ENCODE measurements at regions not wholly inside any gene's neighbourhood (a gene's known extent, or its start where the extent isn't known, plus 50 kb on each side); places are given as distances from the start of the nearest gene placed in this dataset.
"Not testable (repeated sequence)": the region's sequence is repeated elsewhere in the genome, so short reads cannot be mapped to it uniquely, and the experiment has no call there.

GRCh38 chr5:74534397-74535129 lies 106.0 kb downstream of the ENC1 start:
- DNase-seq (ENCODE audit: low spot score), result no peak

- no peak for DNase-seq (ENCODE audit: low spot score)
These were observed 110.0 kb downstream of the ENC1 start for GRCh38 chr5:74530326-74531050.

- no peak for DNase-seq (ENCODE audit: low spot score)
These were observed 111.4 kb downstream of the ENC1 start for GRCh38 chr5:74529101-74529500.

GRCh38 chr5:74526111-74526510 lies 114.4 kb downstream of the ENC1 start:
- no peak for DNase-seq (ENCODE audit: low spot score)

- not testable (repeated sequence) for DNase-seq (ENCODE audit: low spot score)
These were observed 115.8 kb downstream of the ENC1 start for GRCh38 chr5:74524767-74525166.

- not testable (repeated sequence) for DNase-seq (ENCODE audit: low spot score)
These were observed 116.8 kb downstream of the ENC1 start for GRCh38 chr5:74523698-74524097.

- DNase-seq (ENCODE audit: low spot score), result not testable (repeated sequence)
These were observed 117.7 kb downstream of the ENC1 start for GRCh38 chr5:74522838-74523237.

- DNase-seq (ENCODE audit: low spot score), result no peak
These were observed 119.1 kb downstream of the ENC1 start for GRCh38 chr5:74521401-74521800.

GRCh38 chr5:74519679-74520078 lies 120.8 kb downstream of the ENC1 start:
- no peak for DNase-seq (ENCODE audit: low spot score)

GRCh38 chr5:74519161-74519571 lies 121.4 kb downstream of the ENC1 start:
- DNase-seq (ENCODE audit: low spot score), result no peak

GRCh38 chr5:74517700-74518099 lies 122.8 kb downstream of the ENC1 start:
- no peak for DNase-seq (ENCODE audit: low spot score)

- no peak for DNase-seq (ENCODE audit: low spot score)
These were observed 124.3 kb downstream of the ENC1 start for GRCh38 chr5:74516211-74516636.

- DNase-seq (ENCODE audit: low spot score), result no peak
These were observed 125.5 kb downstream of the ENC1 start for GRCh38 chr5:74514888-74515551.

- not testable (repeated sequence) for DNase-seq (ENCODE audit: low spot score)
These were observed 128.8 kb downstream of the ENC1 start for GRCh38 chr5:74511770-74512169.

GRCh38 chr5:74510476-74511075 lies 130.0 kb downstream of the ENC1 start:
- no peak for DNase-seq (ENCODE audit: low spot score)

GRCh38 chr5:74507370-74508005 lies 133.0 kb downstream of the ENC1 start:
- no peak for DNase-seq (ENCODE audit: low spot score)

GRCh38 chr5:74506119-74506518 lies 134.4 kb downstream of the ENC1 start:
- DNase-seq (ENCODE audit: low spot score), result no peak

- DNase-seq (ENCODE audit: low spot score), result no peak
These were observed 136.1 kb downstream of the ENC1 start for GRCh38 chr5:74504463-74504862.

GRCh38 chr5:74502479-74502950 lies 138.0 kb downstream of the ENC1 start:
- no peak for DNase-seq (ENCODE audit: low spot score)

- no peak for DNase-seq (ENCODE audit: low spot score)
These were observed 138.7 kb downstream of the ENC1 start for GRCh38 chr5:74501674-74502478.

Measured in cerebellar cortex (tissue), 1 donor.